GM10266 (cell line): ENCODE measurements at regions not wholly inside any gene's neighbourhood (a gene's known extent, or its start where the extent isn't known, plus 50 kb on each side); places are given as distances from the start of the nearest gene placed in this dataset.
A peak's percentile ranks its signal among the peaks of the same experiment; 100 is the strongest.
"Not testable (repeated sequence)": the region's sequence is repeated elsewhere in the genome, so short reads cannot be mapped to it uniquely, and the experiment has no call there.

Experiments used
- DNase-seq: peaks from one replicate; pipeline ENCODE4 v3.0.0; 2012; ENCODE audit errors: extremely low spot score
- CTCF ChIP-seq: IDR thresholded peaks from 2 replicates; pipeline ENCODE4 v1.5.1; 2012; ENCODE audit warnings: mild to moderate bottlenecking, low read depth; ENCODE audit not compliant: control insufficient read depth, insufficient read depth; ENCODE audit errors: missing control alignments

- TF ChIP-seq CTCF, result no peak
- peak; percentile 37 for DNase-seq
Measured at GRCh38 chr5:14035859-14036503, 91.5 kb upstream of the DNAH5 start.

DNA sequence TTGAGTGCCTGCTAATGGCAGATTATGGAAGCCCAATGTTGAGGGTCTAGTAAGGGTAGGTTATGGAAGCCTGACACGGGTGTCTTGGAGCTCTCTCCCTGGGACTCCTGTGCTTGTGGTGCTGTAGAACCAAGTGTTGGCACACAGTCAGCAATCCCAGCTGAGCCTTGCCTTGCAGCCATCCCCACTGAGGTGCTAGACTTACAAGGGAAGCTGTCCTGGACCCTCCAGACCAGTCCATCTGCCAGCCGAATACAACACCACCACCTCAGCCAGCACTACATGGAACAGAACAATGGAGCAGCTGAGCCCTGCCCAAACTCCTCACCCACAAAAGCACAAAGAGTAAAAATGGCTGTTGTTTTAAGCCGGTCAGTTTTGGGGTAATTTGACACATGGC lies 90.5 kb upstream of the DNAH5 start:
- DNase-seq, result no peak
- TF ChIP-seq CTCF, result no peak

DNA sequence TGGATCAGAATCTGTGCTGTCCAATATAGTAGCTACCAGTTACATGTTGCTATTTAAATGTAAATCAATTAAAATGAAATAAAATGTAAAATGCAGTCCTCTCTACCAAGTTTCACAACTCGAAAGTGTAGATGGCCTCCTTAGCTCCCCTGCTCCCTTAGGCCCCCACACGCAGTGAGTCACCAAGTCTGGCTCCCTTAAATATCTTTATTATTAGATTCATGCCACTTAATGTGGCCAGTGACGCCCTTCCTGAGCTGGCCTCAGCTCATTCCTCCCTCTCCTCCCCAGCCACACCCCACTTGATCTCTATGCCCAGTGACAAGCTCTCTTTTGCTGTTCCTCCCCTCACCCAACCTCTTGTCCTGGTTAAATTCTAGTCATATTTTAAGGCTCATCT lies 88.4 kb upstream of the DNAH5 start:
- DNase-seq, result no peak
- TF ChIP-seq CTCF, result no peak

DNA sequence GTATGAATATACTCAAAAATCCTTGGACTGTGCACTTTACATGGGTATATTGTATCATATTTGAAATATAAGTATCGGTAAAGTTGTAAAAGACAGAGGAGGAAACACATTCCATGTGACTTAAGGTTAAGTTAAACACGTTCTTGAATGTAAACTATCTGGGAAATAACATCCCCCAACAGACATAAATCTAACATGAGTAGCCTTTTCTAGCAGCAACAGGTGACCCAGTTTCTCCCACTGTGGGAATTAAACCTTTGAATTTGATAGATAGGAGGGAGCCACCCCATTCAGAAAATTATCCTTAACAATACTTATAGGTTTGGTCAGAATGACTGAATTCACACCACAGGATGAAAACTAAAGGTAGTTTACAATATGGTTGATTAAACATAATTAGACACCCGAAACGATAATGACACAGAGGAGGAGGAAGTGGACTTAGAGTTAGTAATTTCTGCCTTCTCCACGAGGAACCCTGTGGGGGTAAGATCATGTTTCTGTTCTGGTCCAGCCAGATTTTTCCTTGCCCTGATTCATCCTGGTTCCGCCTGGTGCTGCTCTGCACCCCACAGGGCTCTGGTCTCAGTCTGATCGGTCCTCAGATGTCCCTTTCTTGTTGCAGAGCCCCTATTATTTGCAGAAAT lies 84.6 kb upstream of the DNAH5 start:
- no peak for DNase-seq
- TF ChIP-seq CTCF, result no peak

- TF ChIP-seq CTCF, result no peak
Measured at GRCh38 chr5:14028188-14028587, 83.7 kb upstream of the DNAH5 start.

DNA sequence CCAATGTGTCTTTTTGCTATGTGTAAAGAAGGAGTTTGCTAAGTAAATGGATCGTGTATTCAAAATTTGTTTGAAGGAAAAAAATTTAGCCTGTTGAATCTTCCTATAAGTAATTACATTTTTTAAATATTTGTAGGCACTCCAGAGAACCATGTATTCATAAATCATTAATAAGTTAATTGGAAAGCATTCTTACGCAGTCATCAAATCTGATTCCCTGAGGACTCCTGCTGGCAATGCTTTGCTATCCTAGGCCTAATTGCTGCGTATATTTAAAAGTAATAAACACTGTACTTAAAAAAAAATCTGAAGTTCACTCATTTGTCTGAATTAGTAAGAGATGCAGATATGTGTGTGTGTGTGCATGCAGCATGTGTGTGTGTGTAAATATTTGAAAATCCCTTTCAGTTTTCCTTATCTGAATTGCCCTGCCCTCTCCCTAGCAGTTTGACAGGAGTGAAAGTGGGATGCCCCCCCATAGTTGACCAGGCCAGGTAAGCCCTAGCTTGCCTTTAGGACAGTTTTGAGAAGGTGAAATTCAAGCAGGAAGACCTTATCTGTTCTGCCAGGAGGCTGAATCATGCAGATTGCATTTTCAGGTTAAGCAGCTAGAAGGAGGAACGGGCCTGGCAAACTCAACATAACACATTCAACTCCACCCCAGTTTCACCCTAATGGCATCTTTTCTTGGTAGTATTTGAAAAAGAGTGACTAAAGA lies 81.2 kb upstream of the DNAH5 start:
- TF ChIP-seq CTCF, result no peak

More at GRCh38 chr5:14028188-14028587, 83.7 kb upstream of the DNAH5 start:
- no peak for DNase-seq

DNA sequence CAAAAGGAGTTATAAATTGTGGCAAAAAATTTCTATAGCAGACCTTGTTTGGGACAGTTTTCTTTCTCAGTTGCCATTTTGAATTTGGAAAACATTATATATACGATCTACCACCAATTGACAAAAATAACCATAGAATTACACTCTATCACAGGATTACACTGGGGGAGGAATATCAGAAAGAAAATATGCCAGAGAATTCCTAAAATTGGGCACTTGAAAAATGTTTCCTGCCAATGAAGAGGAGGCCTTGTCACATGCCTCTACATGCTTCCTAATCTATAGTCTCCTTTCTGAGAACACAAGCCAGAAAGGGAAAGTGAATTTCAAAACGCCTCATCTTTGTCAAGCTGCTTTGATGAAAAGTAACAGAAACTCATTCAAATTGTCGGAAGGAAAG lies 78.5 kb upstream of the DNAH5 start:
- TF ChIP-seq CTCF, result no peak
- no peak for DNase-seq

More for the DNA sequence above, 81.2 kb upstream of the DNAH5 start:
- DNase-seq, result no peak

GRCh38 chr5:14020944-14021343 lies 76.5 kb upstream of the DNAH5 start:
- not testable (repeated sequence) for DNase-seq
